GM18499 (cell line): ENCODE measurements at regions not wholly inside any gene's neighbourhood (a gene's known extent, or its start where the extent isn't known, plus 50 kb on each side); places are given as distances from the start of the nearest gene placed in this dataset.
"Not testable (repeated sequence)": the region's sequence is repeated elsewhere in the genome, so short reads cannot be mapped to it uniquely, and the experiment has no call there.

Experiments
- ATAC-seq: cut with Tn5 transposase; IDR thresholded peaks from one replicate; pipeline ENCODE4 v1.9.1; 2021; ENCODE audit warnings: moderate number of reproducible peaks; ENCODE audit not compliant: insufficient read depth, unreplicated experiment

- ATAC-seq = not testable (repeated sequence)
Measured at GRCh38 chr2:156254637-156255067, 77.9 kb downstream of the NR4A2 start.

DNA sequence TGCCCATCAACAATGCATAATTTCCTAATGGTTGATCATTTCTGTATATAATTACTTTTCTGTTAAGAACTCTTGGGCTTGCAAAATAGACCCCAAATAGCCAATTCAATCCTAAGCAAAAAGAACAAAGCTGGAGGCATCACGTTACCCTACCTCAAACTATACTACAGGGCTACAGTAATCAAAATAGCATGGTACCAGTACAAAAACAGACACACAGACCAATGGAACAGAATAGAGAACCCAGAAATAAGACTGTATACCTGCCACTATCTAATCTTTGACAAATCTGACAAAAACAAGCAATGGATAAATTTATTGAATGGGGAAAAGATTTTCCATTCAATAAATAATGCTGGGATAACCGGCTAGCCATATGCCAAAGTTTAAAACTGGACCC lies 78.8 kb downstream of the NR4A2 start:
- ATAC-seq = no peak

- no peak for ATAC-seq
Measured at GRCh38 chr2:156242874-156243273, 89.6 kb downstream of the NR4A2 start.

GRCh38 chr2:156237558-156237957 lies 95.0 kb downstream of the NR4A2 start:
- ATAC-seq = no peak

GRCh38 chr2:156229724-156230362 lies 102.7 kb downstream of the NR4A2 start:
- ATAC-seq = no peak

DNA sequence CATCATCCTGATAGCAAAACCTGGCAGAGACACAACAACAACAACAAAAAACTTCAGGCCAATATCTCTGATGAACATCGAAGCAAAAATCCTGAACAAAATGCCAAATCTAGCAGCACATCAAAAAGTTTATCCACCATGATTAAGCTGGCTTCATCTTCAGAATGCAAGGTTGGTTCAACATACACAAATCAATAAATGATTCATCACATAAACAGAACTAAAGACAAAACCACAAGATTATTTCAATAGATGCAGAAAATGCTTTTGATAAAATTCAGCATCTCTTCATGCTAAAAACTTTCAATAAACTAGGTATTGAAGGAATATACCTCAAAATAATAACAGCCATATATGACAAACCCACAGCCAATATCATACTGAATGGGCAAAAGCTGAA lies 109.2 kb downstream of the NR4A2 start:
- not testable (repeated sequence) for ATAC-seq

DNA sequence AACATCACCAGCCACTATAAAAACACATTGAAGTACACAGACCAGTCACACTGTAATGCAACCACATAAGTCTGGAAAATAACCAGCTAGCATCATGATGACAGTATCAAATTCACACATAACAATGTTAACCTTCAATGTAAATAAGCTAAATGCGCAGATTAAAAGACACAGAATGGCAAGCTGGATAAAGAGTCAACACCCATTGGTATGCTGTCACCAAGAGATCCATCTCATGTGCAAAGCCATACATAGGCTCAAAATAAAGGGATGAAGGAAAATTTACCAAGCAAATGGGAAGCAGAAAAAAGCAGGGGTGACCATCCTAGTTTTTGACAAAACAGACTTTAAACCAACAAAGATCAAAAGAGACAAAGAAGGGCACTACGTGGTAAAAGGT lies 110.8 kb downstream of the NR4A2 start:
- no peak for ATAC-seq

DNA sequence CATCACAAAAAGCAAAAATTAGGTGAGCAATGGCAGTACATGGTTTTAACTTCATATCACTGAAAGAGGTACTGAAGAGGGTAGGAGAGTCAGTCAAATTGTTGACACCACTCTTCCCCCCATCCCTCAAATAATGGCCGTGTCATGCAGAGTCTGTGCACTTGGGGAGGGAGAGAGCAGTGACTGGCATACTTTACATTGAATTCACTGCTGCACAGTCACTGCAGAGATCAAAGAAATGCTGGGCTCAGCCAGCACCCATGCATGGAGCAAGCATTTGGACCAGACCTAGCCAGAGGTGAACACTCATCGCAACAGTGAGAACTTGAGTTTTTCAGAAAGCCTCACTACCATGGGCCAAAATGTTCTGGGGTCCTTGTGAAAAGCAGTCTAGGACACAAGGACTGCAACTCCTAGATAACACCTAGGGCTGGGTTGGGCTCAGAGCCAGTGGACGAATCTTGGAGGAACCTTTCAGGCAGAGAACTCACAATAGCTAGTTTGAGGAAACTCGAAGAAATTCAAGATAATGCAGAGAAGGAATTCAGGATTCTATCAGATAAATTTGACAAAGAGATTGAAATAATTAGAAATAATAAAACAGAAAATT lies 112.9 kb downstream of the NR4A2 start:
- no peak for ATAC-seq

- ATAC-seq = no peak
Measured at GRCh38 chr2:156215656-156216055, 116.9 kb downstream of the NR4A2 start.

- ATAC-seq = no peak
Measured at GRCh38 chr2:156211318-156211717, 121.2 kb downstream of the NR4A2 start.

- no peak for ATAC-seq
Measured at GRCh38 chr2:156206355-156206754, 126.2 kb downstream of the NR4A2 start.

- ATAC-seq = no peak
Measured at GRCh38 chr2:156199588-156199987, 132.9 kb downstream of the NR4A2 start.

GRCh38 chr2:156196031-156196430 lies 136.5 kb downstream of the NR4A2 start:
- ATAC-seq = no peak

DNA sequence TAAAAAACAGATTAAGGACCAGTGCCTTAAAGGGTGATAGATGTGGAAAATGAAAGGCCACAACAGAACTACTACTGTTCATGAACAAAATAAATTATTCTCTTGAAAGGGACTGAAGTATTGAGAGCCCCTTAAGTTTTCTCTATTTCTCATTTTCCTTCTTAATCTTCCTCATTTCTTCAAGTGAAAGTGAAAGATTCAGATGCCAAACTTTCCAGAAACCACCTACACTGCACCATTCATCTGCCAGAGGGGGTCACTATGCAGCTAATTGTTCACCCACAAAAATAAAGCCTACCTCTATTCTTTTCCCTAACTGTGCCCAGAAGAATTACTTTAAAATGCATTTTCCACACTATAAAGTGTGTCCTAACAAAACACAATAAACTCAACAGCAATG lies 140.1 kb downstream of the NR4A2 start:
- no peak for ATAC-seq

GRCh38 chr2:156191527-156191926 lies 141.0 kb downstream of the NR4A2 start:
- no peak for ATAC-seq

- ATAC-seq = no peak
Measured at GRCh38 chr2:156190517-156190916, 142.0 kb downstream of the NR4A2 start.

GRCh38 chr2:156189584-156189983 lies 142.9 kb downstream of the NR4A2 start:
- ATAC-seq = no peak

GRCh38 chr2:156189143-156189542 lies 143.4 kb downstream of the NR4A2 start:
- ATAC-seq = no peak

GRCh38 chr2:156182132-156182531 lies 150.4 kb downstream of the NR4A2 start:
- no peak for ATAC-seq

- ATAC-seq = no peak
Measured at GRCh38 chr2:156181208-156181607, 151.3 kb downstream of the NR4A2 start.

- ATAC-seq = no peak
Measured at GRCh38 chr2:156177654-156178053, 154.9 kb downstream of the NR4A2 start.

- ATAC-seq = no peak
Measured at GRCh38 chr2:156175946-156176345, 156.6 kb downstream of the NR4A2 start.
